ENCODE measurements at regions not wholly inside any gene's neighbourhood (a gene's known extent, or its start where the extent isn't known, plus 50 kb on each side); places are given as distances from the start of the nearest gene placed in this dataset.
A peak's percentile ranks its signal among the peaks of the same experiment; 100 is the strongest.

DNA sequence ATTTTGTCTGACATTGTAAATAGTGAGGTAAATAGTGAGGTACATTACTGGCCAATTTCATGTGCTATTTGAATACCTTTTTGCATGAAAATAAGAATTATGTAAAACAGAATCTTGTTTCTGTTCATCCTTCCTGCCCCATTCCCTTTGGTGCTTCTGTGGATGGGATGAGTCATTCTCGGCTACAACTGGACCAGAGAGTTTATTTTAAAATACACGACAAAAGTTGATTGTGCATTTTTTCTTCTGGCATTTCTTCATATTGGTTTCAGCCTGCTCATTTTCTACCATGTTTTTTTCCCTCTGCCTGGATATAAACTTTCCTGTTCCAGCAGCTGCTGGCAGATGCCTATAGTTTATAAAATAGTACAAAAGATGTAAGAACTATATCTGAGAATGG lies 107.5 kb downstream of the CYSLTR2 start:
- DNase-seq = no peak

DNA sequence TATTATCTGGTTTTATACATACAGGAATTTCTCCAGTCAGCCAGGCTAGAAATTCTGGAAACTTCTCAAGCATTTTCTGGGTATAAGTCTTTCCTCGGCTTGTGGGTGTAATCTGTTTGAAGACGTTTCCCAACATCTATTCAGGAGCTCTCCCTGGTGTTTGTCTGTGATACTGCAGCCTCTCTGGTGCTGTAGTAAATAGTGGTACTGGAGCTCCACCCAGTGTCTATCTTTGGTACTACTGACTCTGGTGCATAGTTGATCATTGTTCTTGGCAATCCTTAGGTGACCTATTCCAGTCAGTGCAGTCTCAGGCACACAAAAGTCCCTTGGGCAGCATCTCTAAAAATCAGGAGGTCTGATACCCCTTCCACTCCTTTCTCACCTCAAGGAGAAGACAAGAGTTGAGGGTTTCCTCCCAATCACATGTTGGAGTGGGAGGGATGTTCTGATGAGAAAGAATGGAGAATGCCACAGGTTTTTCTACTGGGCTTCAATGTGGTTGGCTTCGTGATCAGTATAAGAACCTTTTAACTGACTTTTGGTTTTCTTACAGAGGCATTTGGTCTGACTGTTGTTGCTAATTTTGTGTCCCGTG lies 115.5 kb downstream of the CYSLTR2 start:
- DNase-seq = peak; percentile 89

DNA sequence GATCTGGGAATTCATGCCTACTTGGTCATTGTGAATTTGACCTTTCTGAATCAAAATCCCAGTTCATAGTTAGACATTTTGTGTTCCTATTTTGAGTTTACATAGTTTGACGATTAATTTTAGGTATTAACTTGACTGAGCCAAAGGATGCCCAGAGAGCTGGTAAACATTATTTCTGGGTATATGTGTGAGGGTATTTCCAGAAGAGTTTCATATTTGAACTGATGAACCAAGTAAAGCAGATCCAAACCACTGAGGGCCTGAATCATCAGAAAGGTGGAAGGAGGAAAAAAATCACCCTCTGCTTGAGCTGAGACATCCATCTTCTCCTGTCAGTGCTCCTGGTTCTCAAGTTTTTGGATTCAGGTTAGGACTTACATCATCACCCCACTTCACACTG lies 116.6 kb downstream of the CYSLTR2 start:
- no peak for DNase-seq

DNA sequence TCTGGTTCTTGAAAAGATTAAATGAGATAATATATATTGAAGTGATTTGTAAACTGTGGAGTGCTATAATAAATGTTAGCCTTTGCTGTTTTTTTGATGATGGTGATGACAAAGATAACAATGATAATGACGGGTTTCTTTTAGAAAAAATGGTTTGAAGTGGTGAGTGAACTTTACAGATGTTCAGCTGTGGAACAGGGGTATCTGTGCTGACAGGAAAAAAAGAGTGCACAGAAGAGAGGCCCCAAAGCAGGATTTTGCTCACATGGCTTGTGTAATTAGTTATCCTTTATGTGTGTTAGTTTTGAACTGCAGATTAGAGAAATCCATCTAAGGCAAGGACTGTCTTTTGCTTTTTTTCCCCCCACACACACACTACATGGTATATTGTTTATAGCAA lies 119.2 kb downstream of the CYSLTR2 start:
- DNase-seq = no peak

DNA sequence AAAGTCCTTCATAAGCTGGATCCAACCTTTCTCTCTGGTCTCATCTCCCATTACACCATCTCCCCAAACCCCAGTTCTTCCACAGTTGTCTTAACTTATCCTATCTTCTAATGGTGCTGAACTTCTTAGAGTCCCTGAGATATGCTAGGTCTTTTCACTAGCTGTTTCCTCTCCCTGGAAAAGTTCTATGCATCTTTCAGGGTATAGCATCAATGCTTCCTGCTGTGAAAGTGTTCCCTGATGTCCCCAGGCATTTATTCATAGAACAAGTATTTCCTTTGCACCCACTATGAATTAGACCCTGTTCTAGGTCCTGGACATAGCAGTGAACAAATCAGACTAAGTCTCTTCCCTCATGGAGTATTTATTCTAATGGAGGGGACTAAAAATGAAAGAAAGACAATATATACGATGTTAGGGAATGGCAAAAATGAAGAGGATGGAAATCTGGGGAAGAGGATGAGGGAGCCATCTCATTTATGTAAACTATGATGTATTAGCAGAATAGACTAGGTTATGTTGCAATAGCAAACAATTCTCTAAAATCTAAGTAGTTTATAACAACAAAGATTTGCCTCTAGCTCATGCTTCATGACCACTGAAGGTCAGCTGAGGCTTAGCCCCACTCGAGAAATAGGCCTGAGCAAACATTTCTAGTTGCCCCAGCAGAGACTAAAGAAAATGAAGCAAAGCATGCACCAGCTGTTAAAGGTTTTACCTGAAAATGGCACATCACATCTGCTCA lies 120.0 kb downstream of the CYSLTR2 start:
- DNase-seq = no peak

DNA sequence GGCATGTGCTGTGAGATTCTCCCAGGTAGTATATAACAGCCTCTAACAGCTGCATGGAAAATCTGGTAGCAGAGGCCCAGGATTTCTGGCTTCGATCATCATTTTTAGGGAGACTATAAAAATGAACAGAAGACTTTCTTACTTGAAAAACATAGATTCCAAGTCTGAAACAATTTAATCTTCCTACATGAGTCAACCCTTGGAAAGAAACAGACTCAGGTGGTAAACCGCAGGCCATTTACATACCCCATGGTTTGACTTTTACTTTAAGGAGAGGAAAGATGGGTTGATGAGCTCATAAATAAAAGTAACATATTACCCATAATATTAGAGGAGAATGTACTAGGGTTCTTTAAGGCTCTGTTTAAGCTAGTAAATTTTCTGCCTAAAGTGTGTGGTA lies 121.6 kb downstream of the CYSLTR2 start:
- no peak for DNase-seq

DNA sequence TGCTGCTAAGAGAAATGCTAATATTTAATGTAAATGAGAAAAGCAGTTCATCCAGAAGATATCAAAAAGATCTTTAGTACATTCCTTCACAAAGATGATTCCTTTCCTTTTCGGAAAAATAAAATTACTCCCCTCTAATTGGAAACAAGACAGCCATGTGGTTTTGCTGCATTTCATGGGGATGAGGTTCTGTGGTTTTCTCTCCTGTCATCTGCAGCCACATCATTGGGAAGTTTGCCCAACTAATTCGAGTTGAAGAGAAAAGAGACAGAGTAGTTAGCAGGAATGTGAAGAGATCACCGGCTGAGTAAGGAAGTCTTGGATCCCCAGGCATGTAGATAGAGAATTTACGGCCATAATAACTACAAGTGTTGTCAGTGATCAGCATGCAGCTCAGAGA lies 122.1 kb downstream of the CYSLTR2 start:
- DNase-seq = no peak

DNA sequence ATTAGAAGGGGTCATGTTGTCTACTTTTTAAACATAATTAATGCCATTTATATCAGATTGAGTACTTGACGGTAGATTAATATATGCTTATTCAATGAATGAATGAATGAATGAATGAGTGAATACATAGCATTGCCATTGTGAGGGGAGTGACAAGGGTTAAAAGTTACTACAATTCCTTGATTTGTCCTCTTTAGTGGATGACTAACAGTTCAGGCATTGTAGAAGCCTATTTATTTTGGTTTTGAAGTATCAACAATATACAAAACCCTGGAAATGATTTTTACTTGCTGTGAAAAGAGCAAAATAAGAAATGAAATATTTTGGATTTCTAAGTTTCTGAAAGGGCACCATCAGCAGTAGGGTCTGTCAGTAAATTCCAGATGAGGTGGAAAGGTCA lies 122.7 kb downstream of the CYSLTR2 start:
- DNase-seq = no peak

DNA sequence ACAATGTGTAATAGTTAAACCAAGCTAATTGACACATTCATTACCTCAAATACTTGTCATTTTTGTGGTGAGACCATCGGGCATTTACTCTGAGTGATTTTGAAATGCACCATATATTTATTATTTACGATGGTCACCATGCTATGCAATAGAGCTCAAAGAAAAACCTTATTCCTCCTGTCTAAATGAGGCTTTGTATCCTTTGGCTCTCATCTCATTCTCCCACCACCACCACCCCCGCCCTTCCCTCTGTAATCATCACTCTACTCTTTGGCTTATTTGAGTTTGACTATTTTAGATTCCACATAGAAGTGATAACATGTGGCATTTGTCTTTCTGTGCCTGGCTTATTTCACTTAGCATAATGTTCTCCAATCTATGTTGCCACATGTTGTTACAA lies 124.9 kb downstream of the CYSLTR2 start:
- no peak for DNase-seq

DNA sequence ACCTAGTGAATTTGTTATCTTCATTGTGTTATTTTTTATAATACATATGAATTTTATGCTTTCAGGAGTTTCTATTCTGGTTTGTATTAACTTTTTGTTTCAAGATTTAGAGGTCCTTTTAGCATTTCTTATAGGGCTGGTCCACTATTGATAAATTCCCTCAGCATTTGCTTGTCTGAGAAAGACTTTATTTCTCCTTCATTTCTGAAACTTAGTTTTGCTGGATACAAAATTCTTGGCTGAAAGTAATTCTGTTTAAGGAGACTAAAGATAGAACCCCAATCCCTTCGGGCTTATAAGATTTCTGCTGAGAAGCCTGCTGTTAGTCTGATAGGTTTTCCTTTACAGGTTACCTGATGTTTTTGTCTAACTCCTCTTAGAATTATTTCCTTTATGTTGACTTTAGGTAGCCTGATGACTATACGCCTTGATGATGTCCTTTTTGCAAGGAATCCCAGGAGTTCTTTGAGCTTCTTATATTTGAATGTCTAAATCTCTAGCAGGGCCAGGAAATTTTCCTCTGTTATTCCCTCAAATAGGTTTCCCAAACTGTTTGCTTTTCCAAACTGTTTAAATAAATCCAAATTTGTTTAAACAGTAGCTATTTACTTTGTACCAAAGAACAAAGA lies 127.1 kb downstream of the CYSLTR2 start:
- no peak for DNase-seq

DNA sequence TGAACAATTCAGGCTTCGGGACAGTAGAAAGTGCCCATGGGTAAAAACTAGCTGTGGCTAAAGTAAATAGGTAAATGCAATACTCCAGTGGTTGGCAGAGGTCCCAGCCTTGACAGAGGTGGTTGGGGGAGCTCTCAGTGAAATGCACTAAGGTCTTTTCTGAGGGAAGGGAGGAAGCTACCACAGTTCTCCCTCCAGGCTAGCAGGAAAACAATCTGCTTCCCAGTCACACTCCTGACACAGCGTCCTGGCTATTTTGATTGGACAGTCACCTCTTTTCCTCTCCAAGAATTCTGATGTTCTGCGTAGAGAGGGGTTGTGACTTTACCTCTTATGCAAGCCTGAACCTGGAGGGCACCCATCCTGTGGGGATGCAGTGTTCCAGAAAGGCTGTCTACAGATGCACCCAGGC lies 128.7 kb downstream of the CYSLTR2 start:
- no peak for DNase-seq

DNA sequence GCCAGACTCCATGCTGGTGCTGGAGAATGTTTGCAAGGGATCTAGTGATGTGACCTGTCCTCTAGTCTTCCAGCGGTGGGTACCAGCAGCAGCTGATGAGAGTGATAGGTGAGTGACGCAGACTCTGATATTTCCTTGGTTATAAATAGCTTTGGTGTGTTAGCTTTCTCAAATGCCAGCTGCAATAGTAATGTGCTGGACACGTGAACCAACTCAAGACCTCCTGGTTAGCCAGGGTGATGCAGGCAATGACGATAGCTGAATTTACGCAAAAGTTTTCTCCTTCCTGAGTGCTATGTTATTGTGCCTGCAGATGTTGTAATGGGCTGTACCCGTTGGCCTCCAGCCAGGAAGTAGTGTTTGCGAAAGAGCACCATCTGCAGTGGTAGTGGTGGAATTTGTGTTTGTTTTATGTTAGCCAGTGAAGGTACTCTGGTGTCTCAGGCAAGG lies 129.5 kb downstream of the CYSLTR2 start:
- peak; percentile 53 for DNase-seq

DNA sequence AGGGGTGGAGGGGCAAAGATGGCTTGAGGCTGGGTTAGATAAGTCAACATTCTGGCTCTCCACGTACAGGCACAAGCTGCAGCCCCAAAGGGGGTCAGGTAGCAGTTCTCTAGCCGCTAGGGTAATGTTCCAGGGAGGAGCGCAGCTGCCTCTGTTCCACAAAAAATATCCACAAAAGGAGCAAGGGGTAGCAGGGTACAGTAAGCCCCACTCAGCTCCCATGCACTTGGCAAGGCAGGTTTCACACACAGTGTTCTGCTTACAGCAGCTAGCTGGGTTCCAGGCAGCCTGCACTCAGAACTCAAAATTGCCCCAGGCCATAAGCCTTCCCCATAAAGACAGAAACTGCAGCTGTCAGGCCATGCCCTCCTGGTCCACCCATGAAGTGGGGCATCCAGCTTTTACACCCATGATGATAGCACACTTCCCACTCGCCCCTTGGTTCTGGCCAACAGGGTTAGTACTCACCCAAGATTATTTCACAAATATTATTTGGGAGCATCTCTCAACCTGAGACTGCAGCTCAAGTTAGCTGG lies 130.0 kb downstream of the CYSLTR2 start:
- DNase-seq = no peak

DNA sequence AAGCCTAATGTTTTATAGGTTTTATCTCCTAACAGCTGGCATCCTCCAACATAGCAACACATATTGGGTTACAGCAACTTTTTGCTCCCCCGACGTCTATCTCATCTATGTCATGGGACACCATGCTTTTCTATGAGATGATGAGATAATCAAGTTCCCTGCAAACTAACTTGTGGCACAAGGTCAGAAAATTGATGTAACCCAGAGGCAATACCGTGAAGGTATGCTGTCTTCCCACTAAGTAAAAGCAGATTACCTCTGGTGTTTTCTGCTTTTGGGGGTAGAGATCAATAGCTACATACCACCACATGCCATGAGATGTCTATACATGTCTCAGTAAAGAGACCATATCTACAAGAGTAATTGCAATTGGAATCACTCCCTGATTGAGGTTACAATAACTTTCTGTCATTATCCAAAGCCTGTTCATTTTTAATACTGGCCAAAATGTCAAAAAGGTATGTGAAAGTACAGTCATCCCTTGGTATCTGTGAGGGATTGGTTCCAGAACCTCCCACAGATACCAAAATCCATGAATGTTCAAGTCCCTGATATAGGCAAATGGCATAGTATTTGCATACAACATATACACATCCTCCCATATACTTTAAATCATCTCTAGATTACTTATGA lies 131.3 kb downstream of the CYSLTR2 start:
- no peak for DNase-seq

DNA sequence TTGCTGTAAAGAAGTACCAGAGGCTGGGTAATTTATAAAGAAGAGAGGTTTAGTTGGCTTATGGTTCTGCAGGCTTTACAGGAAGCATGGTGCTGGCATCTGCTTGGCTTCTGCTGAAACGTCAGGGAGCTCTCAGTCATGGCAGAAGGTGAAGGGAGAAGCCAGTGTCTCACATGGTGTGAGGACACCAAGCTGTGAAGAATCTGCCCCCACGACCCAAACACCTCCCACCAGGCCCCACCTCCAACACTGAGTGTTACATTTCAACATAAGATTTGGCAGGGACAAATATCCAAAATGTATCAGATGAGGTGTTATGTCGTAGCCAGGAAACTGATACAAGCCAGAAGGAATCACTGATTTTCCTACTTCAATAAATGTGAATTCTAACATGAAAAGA lies 136.5 kb downstream of the CYSLTR2 start:
- DNase-seq = no peak

DNA sequence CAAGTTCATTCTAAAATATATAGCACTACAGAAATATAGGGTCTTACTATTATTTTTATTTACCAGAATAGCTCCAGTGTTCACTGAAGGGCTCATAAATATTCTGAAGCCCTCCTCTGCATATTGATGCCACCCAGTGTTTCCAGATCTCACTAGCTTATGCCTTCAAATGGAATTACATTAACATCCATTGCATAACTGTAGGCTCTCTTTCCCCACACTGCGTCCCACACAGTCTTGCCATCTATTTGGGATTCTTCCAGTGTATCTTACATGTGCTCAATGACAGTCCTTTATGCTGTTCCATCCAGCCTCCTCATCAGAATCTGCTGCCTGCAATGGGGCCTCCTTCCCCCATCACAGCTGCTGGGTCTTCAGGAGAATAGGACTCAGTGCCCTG lies 137.2 kb downstream of the CYSLTR2 start:
- no peak for DNase-seq

DNA sequence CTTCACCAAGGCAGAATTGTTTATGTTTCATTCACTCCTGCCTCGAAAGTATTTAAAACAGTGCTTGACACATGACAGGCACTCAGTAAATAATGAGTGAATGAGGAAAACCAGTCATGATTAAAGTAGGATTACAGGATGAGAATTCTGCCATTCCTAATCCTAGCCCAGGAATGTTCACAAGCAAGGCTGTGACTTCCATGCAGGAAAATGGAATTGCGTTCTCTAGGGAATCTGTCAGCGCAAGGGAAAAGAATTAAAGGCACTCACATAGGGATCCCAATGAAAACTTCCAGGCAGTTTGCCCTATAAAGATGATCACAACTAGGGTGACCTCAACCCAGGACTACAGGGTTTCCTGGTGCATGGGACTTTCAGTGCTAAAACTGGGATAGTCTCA lies 143.4 kb downstream of the CYSLTR2 start:
- no peak for DNase-seq

DNA sequence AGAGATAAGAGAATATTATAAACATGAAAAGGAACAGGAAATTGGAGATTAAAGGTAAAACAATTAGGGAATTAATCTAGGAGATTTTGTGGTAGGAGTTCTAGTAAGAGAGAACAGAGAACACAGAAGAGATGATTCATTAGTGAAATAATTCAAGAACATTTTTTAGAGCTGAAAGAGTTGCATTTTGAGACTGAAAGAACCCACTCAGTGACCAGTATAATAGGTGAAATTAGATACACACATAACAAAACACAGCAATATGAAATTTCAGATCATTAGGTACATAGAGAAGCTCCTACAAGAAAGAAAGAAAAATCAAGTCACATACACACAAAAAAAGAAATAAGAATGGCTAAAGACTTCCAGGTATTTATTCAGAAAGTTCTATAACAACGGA lies 144.0 kb downstream of the CYSLTR2 start:
- DNase-seq = no peak

DNA sequence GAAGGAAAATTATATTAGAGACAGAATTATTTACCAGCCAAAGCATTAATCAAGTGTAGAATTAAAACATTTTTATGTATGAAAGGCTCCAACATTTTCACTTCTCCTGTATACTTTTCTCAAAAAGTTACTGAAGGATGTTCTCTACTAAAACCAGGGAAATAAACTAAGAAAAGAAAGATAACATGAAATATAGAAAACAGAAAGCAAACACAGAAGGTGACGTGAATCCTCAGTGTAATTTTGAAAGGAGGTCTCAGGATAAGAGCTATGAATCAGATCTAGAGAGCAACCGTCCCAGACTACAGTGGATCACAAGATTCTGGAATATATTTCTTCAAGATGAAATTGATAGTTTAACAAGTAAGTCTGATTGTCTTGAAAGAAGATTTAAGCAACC lies 144.5 kb downstream of the CYSLTR2 start:
- DNase-seq = no peak

DNA sequence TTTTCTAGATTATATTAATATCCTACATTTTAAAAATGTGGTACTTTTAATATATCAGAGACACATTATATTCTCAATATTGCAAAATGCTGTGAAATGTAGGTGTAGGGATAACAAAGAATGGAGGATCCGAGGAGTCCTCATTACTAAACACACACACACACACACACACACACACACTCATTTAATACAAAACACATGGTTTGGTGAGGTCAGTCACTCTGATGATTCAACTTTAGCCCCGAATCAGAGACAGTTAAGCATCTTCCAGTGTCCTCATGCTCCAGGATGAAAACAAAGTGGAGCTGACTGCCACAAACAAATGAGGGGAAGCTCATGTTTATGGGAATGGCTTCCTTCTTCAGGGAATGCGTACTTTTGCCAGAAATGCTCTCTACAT lies 147.5 kb downstream of the CYSLTR2 start:
- no peak for DNase-seq

DNA sequence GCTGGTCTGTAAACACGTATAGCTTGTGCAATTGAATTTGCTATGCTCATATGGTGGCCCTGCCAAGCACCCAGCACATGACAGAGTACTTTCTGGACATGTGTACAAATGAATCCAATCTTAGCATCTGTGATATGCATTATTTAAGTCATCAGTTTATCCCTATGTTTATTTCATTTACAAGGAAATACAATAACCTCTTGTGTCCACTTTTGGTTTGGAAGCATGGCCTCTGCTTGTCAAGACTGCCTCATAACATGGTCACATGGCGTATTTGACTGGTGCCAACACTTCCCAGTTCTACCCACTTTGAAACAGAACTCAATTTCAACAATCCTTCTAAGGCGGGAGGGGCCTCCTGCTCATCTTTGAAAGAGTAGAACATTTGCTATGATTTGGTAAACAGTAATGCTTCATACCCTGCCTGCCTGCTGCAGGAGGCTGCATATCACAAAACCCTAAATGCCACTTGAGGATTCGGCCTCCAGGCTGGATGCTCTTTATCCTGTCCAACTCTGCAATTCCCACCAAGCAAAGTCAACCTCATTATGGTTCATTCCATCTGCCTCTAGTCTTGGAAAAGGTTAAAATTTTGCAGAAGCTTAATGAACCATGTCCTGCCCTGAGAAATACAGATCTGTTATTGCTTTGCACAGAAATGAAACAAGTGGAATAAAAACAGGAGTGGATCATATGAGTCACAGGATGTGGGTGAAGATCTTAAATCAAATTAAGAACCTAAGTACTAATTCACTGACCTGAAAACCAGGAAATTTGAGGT lies 151.3 kb downstream of the CYSLTR2 start:
- no peak for DNase-seq

DNA sequence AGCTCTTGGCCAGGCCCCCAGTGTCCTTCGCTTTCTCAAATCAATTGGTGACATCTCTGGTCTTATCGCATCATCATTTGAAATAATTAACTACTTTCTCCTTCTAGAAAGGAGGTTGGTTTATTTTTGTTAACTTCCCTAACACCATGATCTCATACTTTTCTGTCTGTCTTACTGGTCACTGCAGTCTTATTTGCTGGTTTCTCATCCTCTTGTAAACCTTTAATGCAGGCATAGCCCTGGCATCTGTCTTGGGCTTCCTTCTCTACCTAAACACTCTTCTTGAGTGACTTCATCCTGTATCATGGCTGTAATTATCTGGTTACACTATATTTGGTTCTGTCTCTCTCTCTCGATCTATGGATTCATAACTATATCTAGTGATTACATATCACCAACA lies 152.8 kb downstream of the CYSLTR2 start:
- no peak for DNase-seq

DNA sequence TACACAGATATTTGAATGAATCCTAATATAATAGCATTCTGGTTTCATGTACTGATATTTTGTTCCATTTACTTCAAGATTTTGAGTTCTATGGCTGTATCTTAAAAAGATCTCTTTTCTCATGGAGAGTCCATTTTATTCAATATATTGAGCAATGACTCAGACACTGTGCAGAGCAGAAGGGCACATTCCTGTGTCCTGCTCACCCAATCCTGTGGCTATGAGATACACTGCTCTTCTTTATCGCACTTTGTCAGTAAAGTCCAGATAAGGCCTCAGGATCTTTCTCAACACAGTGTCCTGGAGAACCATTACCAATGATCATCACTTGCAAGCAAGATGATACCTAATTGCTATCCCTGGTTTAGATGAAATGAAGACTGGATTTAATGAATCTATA lies 155.0 kb downstream of the CYSLTR2 start:
- DNase-seq = peak; percentile 37
